GM12874 (cell line): ENCODE measurements at regions not wholly inside any gene's neighbourhood (a gene's known extent, or its start where the extent isn't known, plus 50 kb on each side); places are given as distances from the start of the nearest gene placed in this dataset.

Experiments used
- TF ChIP-seq, protein P1 (sequence below): IDR thresholded peaks from 2 replicates; pipeline ENCODE4 v1.5.1; 2011; ENCODE audit warnings: low read depth, mild to moderate bottlenecking, control low read depth, low read length, moderate library complexity; ENCODE audit not compliant: insufficient read depth

- TF ChIP-seq, protein P1, sequence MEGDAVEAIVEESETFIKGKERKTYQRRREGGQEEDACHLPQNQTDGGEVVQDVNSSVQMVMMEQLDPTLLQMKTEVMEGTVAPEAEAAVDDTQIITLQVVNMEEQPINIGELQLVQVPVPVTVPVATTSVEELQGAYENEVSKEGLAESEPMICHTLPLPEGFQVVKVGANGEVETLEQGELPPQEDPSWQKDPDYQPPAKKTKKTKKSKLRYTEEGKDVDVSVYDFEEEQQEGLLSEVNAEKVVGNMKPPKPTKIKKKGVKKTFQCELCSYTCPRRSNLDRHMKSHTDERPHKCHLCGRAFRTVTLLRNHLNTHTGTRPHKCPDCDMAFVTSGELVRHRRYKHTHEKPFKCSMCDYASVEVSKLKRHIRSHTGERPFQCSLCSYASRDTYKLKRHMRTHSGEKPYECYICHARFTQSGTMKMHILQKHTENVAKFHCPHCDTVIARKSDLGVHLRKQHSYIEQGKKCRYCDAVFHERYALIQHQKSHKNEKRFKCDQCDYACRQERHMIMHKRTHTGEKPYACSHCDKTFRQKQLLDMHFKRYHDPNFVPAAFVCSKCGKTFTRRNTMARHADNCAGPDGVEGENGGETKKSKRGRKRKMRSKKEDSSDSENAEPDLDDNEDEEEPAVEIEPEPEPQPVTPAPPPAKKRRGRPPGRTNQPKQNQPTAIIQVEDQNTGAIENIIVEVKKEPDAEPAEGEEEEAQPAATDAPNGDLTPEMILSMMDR: no peak
Observed at GRCh38 chr13:24625870-24626849, 54.0 kb upstream of the ATP12A start.

DNA sequence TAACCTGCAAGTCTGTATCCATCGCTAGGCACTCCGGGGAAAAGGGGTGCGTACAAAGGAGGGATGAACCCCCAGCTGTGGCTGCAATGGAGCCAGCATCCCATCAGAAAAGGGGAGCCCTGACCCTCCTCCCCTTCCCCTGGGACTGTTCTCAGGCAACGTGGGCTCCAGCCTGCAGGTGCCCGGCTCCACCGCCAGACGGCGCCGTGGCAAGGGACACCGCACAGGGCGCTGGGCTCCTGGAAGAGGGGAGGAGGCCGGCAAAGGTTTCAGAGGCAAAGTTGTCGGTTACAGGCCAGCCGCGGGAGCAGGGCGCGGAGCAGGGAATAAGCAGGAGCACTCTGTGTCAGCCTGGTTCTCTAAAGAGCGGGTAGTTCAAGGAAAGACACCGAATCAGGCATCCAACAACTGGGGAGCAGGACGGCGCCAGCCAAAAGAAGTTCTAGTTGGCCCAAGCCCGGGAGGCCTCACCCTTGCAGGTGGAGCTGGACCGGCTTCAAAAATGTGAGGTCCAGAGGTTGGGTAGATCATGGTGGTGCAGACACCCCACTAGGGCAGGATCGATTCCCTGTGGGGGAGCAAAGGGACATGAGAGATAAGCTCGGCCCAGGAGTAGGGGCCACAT lies 53.0 kb upstream of the ATP12A start:
- TF ChIP-seq, protein P1: no peak

GRCh38 chr13:24627946-24628345 lies 52.3 kb upstream of the ATP12A start:
- TF ChIP-seq, protein P1: no peak

DNA sequence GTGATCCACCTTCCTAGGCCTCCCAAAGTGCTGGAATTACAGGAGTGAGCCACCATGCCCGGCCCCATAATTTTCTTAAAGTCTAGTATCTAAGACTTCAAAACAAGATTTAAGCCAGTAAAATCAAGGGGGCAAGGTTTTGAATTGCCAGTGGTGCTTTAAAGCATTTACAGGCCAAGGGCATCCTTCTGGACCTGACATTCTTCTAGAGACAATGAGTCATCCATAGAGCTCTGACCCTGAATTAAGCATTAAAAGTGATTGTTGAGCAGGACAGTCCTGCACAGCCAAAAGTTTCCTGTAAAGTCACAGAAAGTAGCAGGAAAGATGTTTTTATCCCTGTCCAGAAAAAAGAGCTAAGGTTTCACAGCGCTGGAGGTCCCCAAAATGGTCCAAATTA lies 50.9 kb upstream of the ATP12A start:
- TF ChIP-seq, protein P1: no peak

DNA sequence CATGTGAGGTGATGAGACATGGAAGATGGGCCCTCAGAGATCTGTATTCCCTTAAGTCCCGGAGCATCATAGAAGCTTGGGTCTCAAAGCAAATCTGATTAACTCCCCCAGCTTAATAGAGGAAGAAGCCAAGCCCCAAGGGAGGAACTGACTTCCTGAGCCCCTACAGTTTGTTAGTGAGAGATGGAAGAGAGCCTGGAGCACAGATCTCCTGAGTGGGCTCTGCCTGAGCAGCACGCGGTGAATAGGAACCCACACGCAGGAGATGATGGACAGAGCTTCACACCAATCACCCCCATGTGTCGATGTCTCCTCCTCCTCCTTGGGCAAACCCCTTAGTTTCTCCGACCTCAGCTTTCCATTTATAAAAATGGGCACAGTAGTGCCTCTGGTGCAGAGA lies 50.1 kb upstream of the ATP12A start:
- TF ChIP-seq, protein P1: no peak
